Motor neuron (in vitro differentiated cells): ENCODE measurements at regions not wholly inside any gene's neighbourhood (a gene's known extent, or its start where the extent isn't known, plus 50 kb on each side); places are given as distances from the start of the nearest gene placed in this dataset.

Source experiments
- ATAC-seq, 8 experiments: fragments of 200-7000 bp; cut with Tn5 transposase; replicated peaks in 6 of 8; 2 replicates each; pipeline ENCODE4 v1.8.0; 2021; ENCODE audit warnings: mild to moderate bottlenecking in 8 of 8, moderate library complexity in 8 of 8
- H3K27ac ChIP-seq, 2 donors: fragments of 250-450 bp; sonication (Bioruptor Pico); 2 replicates each; pipeline ENCODE4 v1.9.0; 2021; ENCODE audit warnings: antibody characterized with exemption in 2 of 2, mild to moderate bottlenecking in 2 of 2, moderate library complexity in 1 of 2
- H3K4me1 ChIP-seq, 2 donors: fragments of 250-450 bp; sonication (Bioruptor Pico); replicated peaks in 1 of 2; 2 replicates each; pipeline ENCODE4 v1.6.1; 2021; ENCODE audit warnings: antibody characterized with exemption in 2 of 2, mild to moderate bottlenecking in 2 of 2, moderate library complexity in 1 of 2
- H3K4me3 ChIP-seq, 5 donors: fragments of 250-450 bp; sonication (Bioruptor Pico); 2 replicates each; pipeline ENCODE4 v1.9.0; 2021; ENCODE audit warnings: antibody characterized with exemption in 5 of 5, mild to moderate bottlenecking in 5 of 5, moderate library complexity in 4 of 5
- WGBS, 10 experiments: fragments of 450-650 bp; shearing (Covaris generic); methylation state at CpG; one replicate each; pipeline ENCODE4 v1.0.0; 2022; 5-methylcytosine and 5-hydroxymethylcytosine counted together
- in situ Hi-C, 9 experiments: fragments of 400-800 bp; cut with MboI; loops; one replicate each; pipeline ENCODE4 v1.15.0; 2021; ENCODE audit warnings: low sequenced_read_pairs in 9 of 9, low pct_unique_long_range_greater_than_20kb in 2 of 9; ENCODE audit not compliant: unreplicated experiment in 9 of 9

DNA sequence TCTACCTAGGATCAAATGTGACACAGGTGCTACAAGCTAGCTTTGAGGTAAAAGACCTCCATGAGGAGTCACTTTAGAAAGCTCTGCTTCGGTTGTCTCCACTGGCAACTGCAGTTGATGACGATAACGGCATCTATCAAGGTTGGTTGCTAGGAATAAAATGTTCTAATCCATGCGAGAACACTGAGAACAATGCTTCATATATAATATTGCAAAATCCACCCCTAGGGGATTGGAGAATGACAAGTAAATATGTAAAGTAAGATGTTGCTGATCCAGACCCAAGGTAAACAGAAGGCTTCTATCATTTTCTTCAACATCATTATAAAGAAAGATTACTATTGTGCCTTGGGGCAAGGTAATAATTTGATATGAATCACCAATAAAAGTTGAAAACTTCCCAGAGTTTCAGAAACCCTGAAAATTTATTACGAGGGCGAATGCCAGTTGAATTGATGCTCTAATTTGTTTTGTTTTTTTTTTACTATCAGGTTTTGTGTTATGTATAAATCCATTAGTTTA lies 1003.4 kb downstream of the CDH18 start:
- H3K27ac ChIP-seq, result no peak overlapping the region
- WGBS, 10 experiments, result 0 to 100% (median 79%) methylated on average over 1 to 6 of the region's 6 CpGs
- peak in 1 of 8 experiments; percentile 74 for ATAC-seq
- no peak overlapping the region for H3K4me3 ChIP-seq
- in situ Hi-C loops, result no loop called here
- H3K4me1 ChIP-seq, result peaks cover 2 to 12% of the 10 kb centered on the region in 2 donors

DNA sequence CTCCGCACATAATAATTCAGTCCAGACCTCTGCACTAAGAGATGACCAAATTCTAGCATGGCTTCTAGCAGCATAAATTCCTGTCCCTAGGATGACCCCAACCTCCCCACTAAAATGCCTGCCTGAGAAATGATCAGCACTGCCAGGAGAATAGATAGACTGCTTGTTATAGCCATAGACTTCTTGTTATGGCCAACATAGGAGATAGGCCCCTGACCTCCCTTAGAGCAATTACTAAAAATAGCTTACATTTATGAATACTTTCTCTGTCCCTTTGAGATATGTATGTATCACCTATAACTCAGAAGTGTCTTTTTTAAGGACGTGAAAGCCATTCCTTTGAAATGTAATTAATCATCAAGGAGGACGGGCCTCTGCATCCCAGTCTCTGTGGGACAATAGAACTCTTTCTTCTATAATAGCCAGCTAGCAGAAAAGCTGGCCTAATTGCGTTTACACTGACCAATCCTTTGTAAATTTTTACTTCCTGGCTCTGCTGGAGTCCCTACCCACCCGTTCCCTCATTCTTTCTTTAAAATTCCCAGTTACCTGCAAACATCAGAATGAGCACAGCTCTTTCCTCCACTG lies 1002.7 kb downstream of the CDH18 start:
- WGBS, 10 experiments, result 0 to 36% (median 22%) methylated on average over 1 to 5 of the region's 5 CpGs
- no peak overlapping the region for H3K4me3 ChIP-seq
- no peak overlapping the region for H3K27ac ChIP-seq
- peaks cover 2 to 12% of the 10 kb centered on the region in 2 donors for H3K4me1 ChIP-seq
- in situ Hi-C loops, result no loop called here
- ATAC-seq, result peak in 6 of 8 experiments; percentile 36 to 95 (median 88)

DNA sequence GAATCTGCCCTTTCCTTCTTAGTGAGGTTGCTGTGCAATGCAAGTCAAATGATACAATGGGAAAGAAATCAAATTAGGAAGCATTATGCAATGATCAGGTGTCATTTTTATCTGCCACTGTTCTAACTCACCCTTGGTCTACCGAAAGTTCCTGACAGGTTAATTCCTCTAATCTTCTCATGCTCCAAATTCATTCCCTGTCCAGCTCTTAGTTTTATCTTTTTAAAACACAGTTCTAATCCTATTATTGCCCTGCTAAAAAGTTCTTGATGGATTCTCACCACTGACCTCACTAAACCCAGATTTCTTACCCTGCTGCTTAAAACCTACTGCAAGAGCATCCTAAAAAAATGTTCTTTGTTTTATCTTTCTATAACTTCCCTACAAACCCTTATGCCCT lies 1000.9 kb downstream of the CDH18 start:
- 0 to 100% (median 73%) methylated on average over 1 of the region's 1 CpG; no CpG with 5 or more reads in 2 of the 10 experiments for WGBS, 10 experiments
- no peak for ATAC-seq

DNA sequence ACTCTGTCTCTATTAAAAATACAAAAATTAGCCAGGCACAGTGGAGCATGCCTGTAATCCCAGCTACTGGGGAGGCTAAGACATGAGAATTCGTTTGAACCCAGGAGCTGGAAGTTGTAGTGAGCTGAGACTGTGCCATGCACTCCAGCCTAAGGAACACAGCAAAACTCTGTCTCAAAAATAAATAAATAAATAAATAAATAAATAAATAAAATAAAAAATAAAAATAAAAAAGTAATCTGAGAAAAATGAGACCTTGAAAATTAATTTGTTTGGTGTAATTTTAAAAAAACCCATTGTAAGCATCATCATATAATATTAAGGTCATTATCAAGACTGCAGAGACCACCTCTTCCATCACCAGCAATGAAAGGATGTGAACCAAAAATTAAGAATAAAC lies 997.1 kb downstream of the CDH18 start:
- no peak for ATAC-seq
- Histone ChIP-seq H3K27ac (no peak overlapping the region), H3K4me1 (peaks cover 2% of the 10 kb centered on the region in 2 donors), H3K4me3 (no peak overlapping the region)
- WGBS, 10 experiments, result 0 to 100% (median 63%) methylated on average over 1 of the region's 1 CpG; no CpG with 5 or more reads in 2 of the 10 experiments
- in situ Hi-C loops, result no loop called here

More for the DNA sequence above, 1000.9 kb downstream of the CDH18 start:
- no peak overlapping the region for H3K4me3 ChIP-seq
- H3K27ac ChIP-seq, result no peak overlapping the region
- H3K4me1 ChIP-seq, result peaks cover 2 to 12% of the 10 kb centered on the region in 2 donors
- in situ Hi-C loops, result no loop called here

DNA sequence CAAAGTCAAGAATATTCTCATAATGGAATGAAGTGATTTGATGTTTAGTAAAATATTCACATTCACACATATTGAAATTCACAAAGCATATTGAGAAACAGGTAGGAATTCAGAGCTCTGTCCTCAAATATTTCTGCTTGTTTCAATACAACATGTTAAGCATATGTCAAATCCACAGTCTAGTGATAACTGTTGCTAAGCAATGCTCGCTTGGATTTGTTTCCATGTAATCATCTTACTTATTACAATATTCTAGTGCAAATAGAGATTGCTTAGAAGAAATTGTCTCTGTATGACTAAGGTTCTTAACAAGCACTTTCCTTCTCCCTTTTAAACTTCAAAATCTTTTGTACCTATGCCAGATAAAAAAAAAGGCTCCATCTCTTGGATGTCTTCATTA lies 995.7 kb downstream of the CDH18 start:
- H3K4me1 ChIP-seq, result peaks cover 0 to under 1% of the 10 kb centered on the region in 2 donors
- no peak overlapping the region for H3K4me3 ChIP-seq
- 0 to 100% (median 64%) methylated on average over 1 of the region's 1 CpG; no CpG with 5 or more reads in 2 of the 10 experiments for WGBS, 10 experiments
- ATAC-seq, result peak in 1 of 8 experiments; percentile 41
- in situ Hi-C loops, result no loop called here
- H3K27ac ChIP-seq, result no peak overlapping the region

DNA sequence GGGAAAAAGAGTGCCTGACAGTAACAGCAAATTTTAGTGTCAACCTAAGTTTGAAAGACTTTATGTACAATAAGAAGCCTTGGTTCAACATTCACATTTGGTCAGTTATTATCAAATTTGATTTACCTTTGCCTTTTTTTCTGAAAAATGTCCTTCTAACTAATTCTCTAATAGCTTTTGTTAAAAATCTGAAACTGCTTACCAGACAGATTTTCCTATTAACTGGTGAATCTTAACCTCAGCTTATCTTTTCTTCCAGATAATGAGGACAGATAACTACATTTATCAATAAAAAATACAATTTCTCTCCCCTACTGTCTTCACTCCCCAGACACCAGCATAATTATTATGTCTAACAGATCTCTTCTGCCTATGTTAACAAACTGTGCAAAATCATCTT lies 988.5 kb downstream of the CDH18 start:
- Histone ChIP-seq H3K4me3 (no peak overlapping the region), H3K4me1 (peaks cover 3 to 7% of the 10 kb centered on the region in 2 donors), H3K27ac (no peak overlapping the region)
- in situ Hi-C loops, result no loop called here
- ATAC-seq, result no peak

DNA sequence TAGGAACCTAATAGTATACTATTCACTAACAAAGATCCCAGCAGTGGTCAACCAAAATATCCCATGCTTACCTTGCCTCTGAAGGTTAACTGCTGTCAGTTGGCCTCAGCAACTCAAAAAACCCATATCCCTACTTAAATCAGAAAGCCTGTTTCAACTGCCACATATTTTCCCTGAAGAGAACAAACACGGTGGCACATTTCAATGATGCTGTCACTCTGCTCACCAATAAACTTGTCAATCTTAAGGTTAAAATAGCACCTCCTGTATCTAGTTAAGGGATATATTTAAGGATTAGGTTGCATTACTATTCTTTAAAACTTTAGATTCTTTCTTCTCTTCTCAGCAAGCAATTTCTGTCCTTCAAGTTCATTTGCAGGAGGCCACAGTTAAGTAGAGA lies 986.9 kb downstream of the CDH18 start:
- in situ Hi-C loops, result no loop called here
- no peak overlapping the region for H3K4me3 ChIP-seq
- no peak for ATAC-seq
- WGBS, 10 experiments, result 0 to 100% (median 87%) methylated on average over 1 of the region's 1 CpG; no CpG with 5 or more reads in 6 of the 10 experiments
- no peak overlapping the region for H3K27ac ChIP-seq
- peaks cover 3 to 7% of the 10 kb centered on the region in 2 donors for H3K4me1 ChIP-seq

DNA sequence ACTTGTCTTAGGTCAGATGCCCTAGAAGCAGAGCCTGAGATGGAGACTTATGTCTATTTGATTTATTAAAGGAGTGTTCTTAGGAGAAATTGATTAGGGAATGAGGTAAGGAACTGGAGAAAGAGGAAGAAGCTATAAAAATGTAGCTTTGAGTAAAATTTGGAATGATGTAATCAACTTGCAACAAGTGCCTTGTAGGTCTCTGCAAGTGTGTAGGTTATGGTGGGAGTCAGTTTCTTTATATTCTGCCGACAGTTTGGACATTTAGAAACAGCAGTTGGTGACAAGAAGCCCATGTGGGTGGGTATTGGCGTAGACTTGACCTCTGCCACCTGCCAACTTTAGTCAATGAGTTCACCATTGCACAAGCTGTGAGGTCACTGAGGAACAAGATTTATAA lies 986.5 kb downstream of the CDH18 start:
- Histone ChIP-seq H3K4me1 (peaks cover 3 to 7% of the 10 kb centered on the region in 2 donors), H3K27ac (no peak overlapping the region), H3K4me3 (no peak overlapping the region)
- WGBS, 10 experiments, result 0 to 52% (median 18%) methylated on average over 1 to 2 of the region's 2 CpGs; no CpG with 5 or more reads in 2 of the 10 experiments
- in situ Hi-C loops, result no loop called here
- peak in 3 of 8 experiments; percentile 21 to 66 (median 64) for ATAC-seq

DNA sequence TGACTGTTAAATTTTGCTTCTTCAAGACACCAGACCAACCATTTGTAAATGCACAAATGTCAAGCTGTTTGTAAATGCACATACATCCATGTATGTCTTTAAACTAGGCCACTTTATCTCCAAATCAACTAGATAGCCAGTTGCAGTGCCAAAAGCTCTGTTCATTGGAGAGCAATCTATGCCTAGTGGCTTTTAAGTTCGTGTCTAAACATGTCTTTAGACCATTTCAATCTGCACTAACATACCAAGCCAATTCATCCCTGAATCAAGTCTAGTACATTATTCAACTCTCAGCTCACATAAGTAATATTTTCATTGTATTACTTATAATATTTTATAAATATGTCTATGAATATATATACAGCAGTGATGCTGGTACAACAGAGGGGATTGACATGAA lies 985.9 kb downstream of the CDH18 start:
- H3K27ac ChIP-seq, result no peak overlapping the region
- ATAC-seq, result no peak
- in situ Hi-C loops, result no loop called here
- peaks cover 3 to 7% of the 10 kb centered on the region in 2 donors for H3K4me1 ChIP-seq
- H3K4me3 ChIP-seq, result no peak overlapping the region
- WGBS, 10 experiments, result 0 to 80% (median 46%) methylated on average over 1 of the region's 1 CpG; no CpG with 5 or more reads in 4 of the 10 experiments

DNA sequence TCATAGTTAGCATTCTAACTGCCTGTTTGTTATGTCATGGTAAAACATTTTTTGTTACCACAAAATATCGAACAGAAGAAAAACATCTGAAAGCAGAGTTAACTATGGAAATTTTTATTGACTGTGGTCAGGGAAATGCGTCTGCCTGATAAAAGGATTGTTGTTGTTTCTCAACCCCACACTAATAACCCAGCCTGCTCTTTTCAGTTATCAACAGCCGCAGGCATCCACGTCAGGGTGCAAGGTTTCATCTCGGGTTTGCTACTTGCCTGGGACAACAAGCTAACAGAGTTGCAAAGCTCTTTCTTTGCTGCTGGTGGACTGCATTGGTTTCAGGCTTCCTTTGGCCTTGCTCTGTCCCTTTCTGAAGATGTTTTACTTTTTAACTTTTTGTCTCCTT lies 969.2 kb downstream of the CDH18 start:
- Histone ChIP-seq H3K27ac (no peak overlapping the region), H3K4me3 (no peak overlapping the region), H3K4me1 (no peaks in the 10 kb centered on the region)
- no peak for ATAC-seq
- in situ Hi-C loops, result no loop called here
- WGBS, 10 experiments, result 0 to 80% (median 51%) methylated on average over 1 to 5 of the region's 5 CpGs; no CpG with 5 or more reads in 2 of the 10 experiments

DNA sequence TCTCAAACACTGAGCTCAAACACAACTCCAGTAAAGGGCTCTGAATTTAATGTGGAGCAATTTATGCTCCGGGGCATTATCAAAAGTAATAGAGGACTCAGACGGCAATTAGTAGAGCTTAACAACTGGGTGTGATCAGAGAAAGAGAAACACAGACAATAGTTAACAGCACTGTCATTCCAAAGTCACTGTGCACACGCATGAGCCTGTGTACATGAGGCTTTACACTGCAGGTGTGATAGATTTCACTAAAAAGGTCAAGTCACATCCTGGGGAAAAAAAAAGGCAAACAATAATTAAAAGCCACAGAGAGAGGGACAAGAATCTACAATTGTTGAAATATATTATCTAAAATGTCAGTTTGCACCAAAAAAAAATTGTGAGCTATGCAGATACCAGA lies 956.5 kb downstream of the CDH18 start:
- 0 to 92% (median 75%) methylated on average over 1 to 3 of the region's 3 CpGs; no CpG with 5 or more reads in 4 of the 10 experiments for WGBS, 10 experiments
- H3K4me3 ChIP-seq, result no peak overlapping the region
- no peaks in the 10 kb centered on the region for H3K4me1 ChIP-seq
- ATAC-seq, result no peak
- in situ Hi-C loops, result no loop called here
- no peak overlapping the region for H3K27ac ChIP-seq

DNA sequence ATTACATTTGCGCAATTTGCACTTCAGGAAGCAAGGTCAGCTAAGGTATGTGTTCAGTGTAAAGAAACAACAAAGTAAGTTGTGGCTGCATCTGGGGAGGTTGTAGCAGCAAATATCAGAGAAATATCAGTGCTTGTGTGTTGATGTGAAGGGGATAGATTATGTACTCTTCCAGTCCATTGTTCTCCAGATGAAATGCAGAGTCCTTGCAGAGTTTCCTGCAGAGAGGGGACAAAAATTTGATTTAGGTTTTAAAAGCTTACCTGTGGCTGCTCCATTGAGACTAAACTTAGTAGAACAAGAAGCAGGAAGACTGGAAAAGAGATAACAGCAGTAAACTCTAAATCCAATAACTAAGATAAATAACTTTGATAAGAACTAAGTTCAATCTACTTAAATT lies 952.2 kb downstream of the CDH18 start:
- ATAC-seq, result no peak
- H3K4me3 ChIP-seq, result no peak overlapping the region
- 0 to 100% (median 0%) methylated on average over 1 of the region's 1 CpG; no CpG with 5 or more reads in 2 of the 10 experiments for WGBS, 10 experiments
- H3K4me1 ChIP-seq, result peaks cover 0 to 6% of the 10 kb centered on the region in 2 donors
- in situ Hi-C loops, result no loop called here
- no peak overlapping the region for H3K27ac ChIP-seq

DNA sequence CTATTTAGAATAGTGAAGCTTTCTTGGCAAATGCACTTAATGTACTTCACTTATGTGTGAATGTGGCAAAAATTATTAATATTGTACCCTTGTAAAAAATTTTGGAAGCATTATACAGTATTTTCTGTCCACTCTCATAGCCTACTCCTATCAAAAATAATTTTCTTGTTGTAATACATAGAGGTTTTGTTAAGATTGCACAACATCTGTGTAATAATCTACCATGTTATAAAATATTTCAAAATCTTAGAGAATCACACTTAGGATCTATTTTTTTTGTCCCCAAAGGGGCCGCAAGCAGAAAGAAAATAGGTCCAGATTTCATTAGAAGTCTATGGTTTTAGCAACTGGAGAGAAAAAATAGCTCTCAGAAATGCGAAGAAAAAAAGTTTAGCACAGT lies 945.9 kb downstream of the CDH18 start:
- in situ Hi-C loops, result no loop called here
- WGBS, 10 experiments, result 18 to 100% (median 78%) methylated on average over 1 to 2 of the region's 2 CpGs
- ATAC-seq, result no peak
- H3K4me1 ChIP-seq, result peaks cover 0 to 2% of the 10 kb centered on the region in 2 donors
- H3K4me3 ChIP-seq, result no peak overlapping the region
- H3K27ac ChIP-seq, result no peak overlapping the region

DNA sequence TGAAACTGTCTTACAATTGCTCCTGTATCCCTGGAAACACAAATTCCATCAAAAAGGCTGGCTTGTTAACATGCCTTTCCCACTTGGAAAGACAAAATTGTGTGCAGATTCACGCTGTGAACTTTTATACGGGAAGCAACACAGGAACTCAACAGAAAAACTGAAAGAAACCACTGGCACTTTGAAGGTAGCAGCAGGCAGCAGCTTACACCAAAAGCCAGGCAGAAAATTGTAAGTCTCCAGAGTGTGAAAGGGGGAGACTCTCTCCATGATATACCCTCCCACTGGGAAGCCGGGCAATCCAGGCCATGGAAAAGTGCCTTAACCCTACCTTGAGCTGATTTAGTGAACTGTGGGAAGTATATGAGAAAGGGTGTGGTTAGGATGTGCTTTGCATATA lies 943.7 kb downstream of the CDH18 start:
- H3K4me1 ChIP-seq, result peaks cover 0 to 13% of the 10 kb centered on the region in 2 donors
- H3K27ac ChIP-seq, result no peak overlapping the region
- in situ Hi-C loops, result no loop called here
- ATAC-seq, result no peak
- 0 to 94% (median 56%) methylated on average over 1 to 3 of the region's 3 CpGs for WGBS, 10 experiments
- no peak overlapping the region for H3K4me3 ChIP-seq
